ENCODE measurements at regions not wholly inside any gene's neighbourhood (a gene's known extent, or its start where the extent isn't known, plus 50 kb on each side); places are given as distances from the start of the nearest gene placed in this dataset.

GRCh38 chr6:131414956-131415355 lies 158.1 kb upstream of the ARG1 start:
- Mint-ChIP-seq H3K9me3 (peaks cover 8% of the 10 kb centered on the region), H3K27ac (no peak overlapping the region), H3K4me3 (no peak overlapping the region), H3K4me1 (peaks cover 30% of the 10 kb centered on the region), H3K27me3 (ENCODE audit: low read depth) (no peaks in the 10 kb centered on the region), H3K36me3 (no peaks in the 10 kb centered on the region)
- TF ChIP-seq, protein P1, sequence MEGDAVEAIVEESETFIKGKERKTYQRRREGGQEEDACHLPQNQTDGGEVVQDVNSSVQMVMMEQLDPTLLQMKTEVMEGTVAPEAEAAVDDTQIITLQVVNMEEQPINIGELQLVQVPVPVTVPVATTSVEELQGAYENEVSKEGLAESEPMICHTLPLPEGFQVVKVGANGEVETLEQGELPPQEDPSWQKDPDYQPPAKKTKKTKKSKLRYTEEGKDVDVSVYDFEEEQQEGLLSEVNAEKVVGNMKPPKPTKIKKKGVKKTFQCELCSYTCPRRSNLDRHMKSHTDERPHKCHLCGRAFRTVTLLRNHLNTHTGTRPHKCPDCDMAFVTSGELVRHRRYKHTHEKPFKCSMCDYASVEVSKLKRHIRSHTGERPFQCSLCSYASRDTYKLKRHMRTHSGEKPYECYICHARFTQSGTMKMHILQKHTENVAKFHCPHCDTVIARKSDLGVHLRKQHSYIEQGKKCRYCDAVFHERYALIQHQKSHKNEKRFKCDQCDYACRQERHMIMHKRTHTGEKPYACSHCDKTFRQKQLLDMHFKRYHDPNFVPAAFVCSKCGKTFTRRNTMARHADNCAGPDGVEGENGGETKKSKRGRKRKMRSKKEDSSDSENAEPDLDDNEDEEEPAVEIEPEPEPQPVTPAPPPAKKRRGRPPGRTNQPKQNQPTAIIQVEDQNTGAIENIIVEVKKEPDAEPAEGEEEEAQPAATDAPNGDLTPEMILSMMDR (IDR thresholded peaks at IDR 0.05; ENCODE audit: unreplicated experiment): no peak
- no peak for DNase-seq (ENCODE audit: low spot score in 2 of 2, unreplicated experiment in 2 of 2)

DNA sequence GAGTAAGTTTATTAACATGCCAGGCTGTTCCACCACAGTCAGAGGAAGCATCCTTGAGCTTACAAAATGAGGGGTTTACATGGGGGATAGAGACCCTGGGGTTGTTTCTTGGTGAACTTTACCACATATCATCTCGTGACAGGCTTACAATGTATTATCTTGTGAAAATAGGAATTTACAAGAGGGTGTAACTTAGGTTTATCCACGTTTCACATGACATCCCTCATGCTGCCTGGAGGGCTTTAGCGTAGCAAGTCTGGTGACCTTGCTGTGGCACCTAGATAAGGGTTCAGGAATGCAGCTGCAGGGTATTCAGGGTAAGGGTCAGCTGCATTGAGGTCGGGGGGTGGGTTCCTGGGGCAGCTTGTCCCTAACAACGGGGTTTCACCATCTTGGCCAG lies 154.6 kb upstream of the ARG1 start:
- H3K4me3 Mint-ChIP-seq: no peak overlapping the region
- H3K4me1 Mint-ChIP-seq: peaks cover 23% of the 10 kb centered on the region
- no peaks in the 10 kb centered on the region for H3K36me3 Mint-ChIP-seq
- TF ChIP-seq, protein P1 (IDR thresholded peaks at IDR 0.05; ENCODE audit: unreplicated experiment): no peak
- no peak for DNase-seq (ENCODE audit: low spot score in 2 of 2, unreplicated experiment in 2 of 2)
- no peaks in the 10 kb centered on the region for H3K27me3 Mint-ChIP-seq (ENCODE audit: low read depth)
- H3K9me3 Mint-ChIP-seq: no peaks in the 10 kb centered on the region
- H3K27ac Mint-ChIP-seq: no peak overlapping the region

DNA sequence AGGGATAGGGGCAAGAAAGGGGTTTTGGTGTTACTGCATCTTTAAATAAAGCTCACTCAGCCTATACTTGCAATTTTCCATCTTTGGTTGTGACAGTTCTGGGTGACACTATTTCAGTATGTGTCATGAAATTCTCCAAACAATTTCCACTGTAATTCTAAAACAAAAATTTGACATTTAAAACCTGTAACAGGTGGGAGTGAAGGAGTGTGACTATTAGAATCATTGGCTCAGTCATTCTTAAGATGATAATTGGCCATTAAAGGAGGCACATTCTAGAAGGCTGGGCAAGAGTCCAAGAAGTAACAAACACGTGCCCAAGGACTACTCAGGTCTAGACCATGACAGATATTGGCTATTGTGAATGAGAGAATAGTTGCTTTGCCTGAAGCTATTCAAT lies 153.3 kb upstream of the ARG1 start:
- Mint-ChIP-seq H3K27ac (no peak overlapping the region), H3K27me3 (ENCODE audit: low read depth) (no peaks in the 10 kb centered on the region), H3K4me1 (peaks cover 23% of the 10 kb centered on the region), H3K4me3 (no peak overlapping the region), H3K9me3 (no peaks in the 10 kb centered on the region), H3K36me3 (no peaks in the 10 kb centered on the region)
- TF ChIP-seq, protein P1 (IDR thresholded peaks at IDR 0.05; ENCODE audit: unreplicated experiment): no peak
- DNase-seq (ENCODE audit: low spot score in 2 of 2, unreplicated experiment in 2 of 2): no peak

- H3K4me1 Mint-ChIP-seq: peaks cover 9% of the 10 kb centered on the region
- H3K27me3 Mint-ChIP-seq (ENCODE audit: low read depth): no peaks in the 10 kb centered on the region
- H3K9me3 Mint-ChIP-seq: peaks cover 15% of the 10 kb centered on the region
- no peak for DNase-seq (ENCODE audit: low spot score in 2 of 2, unreplicated experiment in 2 of 2)
- TF ChIP-seq, protein P1 (IDR thresholded peaks at IDR 0.05; ENCODE audit: unreplicated experiment): no peak
- no peak overlapping the region for H3K27ac Mint-ChIP-seq
- no peak overlapping the region for H3K4me3 Mint-ChIP-seq
- no peaks in the 10 kb centered on the region for H3K36me3 Mint-ChIP-seq
These were observed 149.0 kb upstream of the ARG1 start for GRCh38 chr6:131424016-131424415.

- H3K4me1 Mint-ChIP-seq: peaks cover 8% of the 10 kb centered on the region
- peaks cover 19% of the 10 kb centered on the region for H3K9me3 Mint-ChIP-seq
- no peak overlapping the region for H3K4me3 Mint-ChIP-seq
- no peak for DNase-seq (ENCODE audit: low spot score in 2 of 2, unreplicated experiment in 2 of 2)
- no peak overlapping the region for H3K27ac Mint-ChIP-seq
- no peaks in the 10 kb centered on the region for H3K36me3 Mint-ChIP-seq
- TF ChIP-seq, protein P1 (IDR thresholded peaks at IDR 0.05; ENCODE audit: unreplicated experiment): no peak
- H3K27me3 Mint-ChIP-seq (ENCODE audit: low read depth): no peaks in the 10 kb centered on the region
These were observed 148.6 kb upstream of the ARG1 start for GRCh38 chr6:131424475-131424874.

GRCh38 chr6:131427434-131428058 lies 145.5 kb upstream of the ARG1 start:
- Mint-ChIP-seq H3K27me3 (ENCODE audit: low read depth) (no peaks in the 10 kb centered on the region), H3K4me1 (peaks cover 2% of the 10 kb centered on the region), H3K27ac (no peak overlapping the region), H3K4me3 (no peak overlapping the region), H3K9me3 (peaks cover 19% of the 10 kb centered on the region), H3K36me3 (no peaks in the 10 kb centered on the region)
- DNase-seq (ENCODE audit: low spot score in 2 of 2, unreplicated experiment in 2 of 2): no peak
- TF ChIP-seq, protein P1 (IDR thresholded peaks at IDR 0.05; ENCODE audit: unreplicated experiment): no peak
